Sigmoid colon (tissue), 4 donors: ENCODE measurements at regions not wholly inside any gene's neighbourhood (a gene's known extent, or its start where the extent isn't known, plus 50 kb on each side); places are given as distances from the start of the nearest gene placed in this dataset.

Source experiments
- CTCF ChIP-seq, 4 experiments: fragments of 450-650 bp in 3 of 4; fragments of 200-600 bp in 1 of 4; IDR thresholded peaks; one replicate each; pipeline ENCODE4 v1.5.1; 2016 to 2019; ENCODE audit warnings: antibody characterized with exemption in 4 of 4, mild to moderate bottlenecking in 3 of 4, moderate library complexity in 2 of 4
- EP300 ChIP-seq, 4 donors: sonication (generic); formaldehyde crosslinking; IDR thresholded peaks; one replicate each; pipeline ENCODE4 v1.6.1; 2017; ENCODE audit warnings: antibody characterized with exemption in 4 of 4
- POLR2A ChIP-seq, 2 donors: fragments of 450-650 bp; IDR thresholded peaks; one replicate each; pipeline ENCODE4 v1.6.1; 2016; ENCODE audit warnings: antibody characterized with exemption in 2 of 2, mild to moderate bottlenecking in 2 of 2, moderate library complexity in 2 of 2
- POLR2AphosphoS5 ChIP-seq, 4 donors: sonication (generic); formaldehyde crosslinking; IDR thresholded peaks; one replicate each; pipeline ENCODE4 v1.6.1; 2017; ENCODE audit warnings: antibody characterized with exemption in 4 of 4

DNA sequence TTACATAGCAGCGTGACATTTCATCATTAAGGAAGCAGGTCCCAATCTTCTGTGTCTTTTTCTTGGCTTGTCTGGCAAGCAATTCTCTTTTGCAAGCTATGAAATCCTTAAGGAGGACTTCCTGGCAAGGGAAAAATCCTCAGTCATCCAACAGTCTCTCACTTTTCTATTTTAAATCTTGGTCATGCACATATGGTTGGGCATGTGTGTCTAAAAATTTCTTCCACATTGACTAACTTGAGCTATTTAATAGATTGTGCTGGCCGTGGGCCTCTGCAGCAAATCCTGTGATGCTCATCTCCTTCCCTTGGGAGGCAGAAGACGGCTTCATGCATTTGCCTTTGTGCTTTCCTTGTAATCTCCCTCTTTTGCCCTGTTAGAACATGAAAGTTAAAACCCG, 634.3 kb upstream of the FANCL start:
- TF ChIP-seq POLR2AphosphoS5 (IDR thresholded peaks at IDR 0.05), result no peak
- no peak for TF ChIP-seq CTCF (IDR thresholded peaks at IDR 0.05)
- TF ChIP-seq POLR2A (IDR thresholded peaks at IDR 0.05), result no peak
- no peak for TF ChIP-seq EP300 (IDR thresholded peaks at IDR 0.05)
